Adipocyte (in vitro differentiated cells): ENCODE measurements at regions not wholly inside any gene's neighbourhood (a gene's known extent, or its start where the extent isn't known, plus 50 kb on each side); places are given as distances from the start of the nearest gene placed in this dataset.
A peak's percentile ranks its signal among the peaks of the same experiment; 100 is the strongest.
"Not testable (repeated sequence)": the region's sequence is repeated elsewhere in the genome, so short reads cannot be mapped to it uniquely, and the experiment has no call there.

Experiments
- DNase-seq: peaks from one replicate; pipeline ENCODE4 v3.0.0-alpha.2; 2015; ENCODE audit warnings: low read depth
- H3K27me3 ChIP-seq: replicated peaks from 2 replicates; pipeline ENCODE4 v1.7.0; 2013; ENCODE audit warnings: mild to moderate bottlenecking, low read length, moderate library complexity; ENCODE audit not compliant: control insufficient read depth, insufficient read depth
- H3K36me3 ChIP-seq: 2 replicates; pipeline ENCODE4 v1.7.0; 2013; ENCODE audit warnings: low read length, mild to moderate bottlenecking, moderate library complexity; ENCODE audit not compliant: control insufficient read depth, insufficient read depth, severe bottlenecking
- H3K4me1 ChIP-seq: 2 replicates; pipeline ENCODE4 v1.7.0; 2013; ENCODE audit warnings: mild to moderate bottlenecking, low read length, moderate library complexity; ENCODE audit not compliant: control insufficient read depth, insufficient read depth
- H3K4me3 ChIP-seq: 2 replicates; pipeline ENCODE4 v1.7.0; 2013; ENCODE audit warnings: mild to moderate bottlenecking, low read length, moderate library complexity
- H3K9ac ChIP-seq: 2 replicates; pipeline ENCODE4 v1.7.0; 2013; ENCODE audit warnings: mild to moderate bottlenecking, low read length, moderate library complexity
- H3K9me3 ChIP-seq: 2 replicates; pipeline ENCODE4 v1.7.0; 2013; ENCODE audit warnings: mild to moderate bottlenecking, low read length, moderate library complexity; ENCODE audit not compliant: control insufficient read depth

GRCh38 chr2:48194641-48195040, 119.8 kb upstream of the FOXN2 start:
- Histone ChIP-seq H3K27me3 (no peaks in the 10 kb centered on the region), H3K4me1 (peaks cover 27% of the 10 kb centered on the region), H3K9ac (no peak overlapping the region), H3K4me3 (no peak overlapping the region), H3K36me3 (no peaks in the 10 kb centered on the region), H3K9me3 (no peaks in the 10 kb centered on the region)
- DNase-seq = no peak

GRCh38 chr2:48195169-48195568, 119.3 kb upstream of the FOXN2 start:
- no peaks in the 10 kb centered on the region for H3K27me3 ChIP-seq
- peaks cover 27% of the 10 kb centered on the region for H3K4me1 ChIP-seq
- no peaks in the 10 kb centered on the region for H3K36me3 ChIP-seq
- no peak for DNase-seq
- no peak overlapping the region for H3K4me3 ChIP-seq
- no peak overlapping the region for H3K9ac ChIP-seq
- H3K9me3 ChIP-seq = no peaks in the 10 kb centered on the region

GRCh38 chr2:48197618-48198017, 116.9 kb upstream of the FOXN2 start:
- Histone ChIP-seq H3K9ac (no peak overlapping the region), H3K4me3 (no peak overlapping the region), H3K4me1 (peaks cover 27% of the 10 kb centered on the region), H3K9me3 (no peaks in the 10 kb centered on the region), H3K27me3 (no peaks in the 10 kb centered on the region), H3K36me3 (no peaks in the 10 kb centered on the region)
- DNase-seq = no peak

GRCh38 chr2:48198371-48198770, 116.1 kb upstream of the FOXN2 start:
- H3K27me3 ChIP-seq = no peaks in the 10 kb centered on the region
- DNase-seq = no peak
- H3K9me3 ChIP-seq = no peaks in the 10 kb centered on the region
- H3K9ac ChIP-seq = no peak overlapping the region
- H3K36me3 ChIP-seq = no peaks in the 10 kb centered on the region
- no peak overlapping the region for H3K4me3 ChIP-seq
- peaks cover 27% of the 10 kb centered on the region for H3K4me1 ChIP-seq

GRCh38 chr2:48199070-48199469, 115.4 kb upstream of the FOXN2 start:
- no peak for DNase-seq
- Histone ChIP-seq H3K9me3 (no peaks in the 10 kb centered on the region), H3K27me3 (no peaks in the 10 kb centered on the region), H3K36me3 (no peaks in the 10 kb centered on the region), H3K9ac (no peak overlapping the region), H3K4me3 (no peak overlapping the region), H3K4me1 (peaks cover 27% of the 10 kb centered on the region)

GRCh38 chr2:48200620-48201293, 113.7 kb upstream of the FOXN2 start:
- H3K36me3 ChIP-seq = no peaks in the 10 kb centered on the region
- H3K9me3 ChIP-seq = no peaks in the 10 kb centered on the region
- H3K27me3 ChIP-seq = no peaks in the 10 kb centered on the region
- no peak overlapping the region for H3K9ac ChIP-seq
- no peak for DNase-seq
- H3K4me3 ChIP-seq = no peak overlapping the region
- H3K4me1 ChIP-seq = peaks cover 27% of the 10 kb centered on the region

GRCh38 chr2:48201435-48201834, 113.0 kb upstream of the FOXN2 start:
- not testable (repeated sequence) for H3K4me3 ChIP-seq, H3K27me3 ChIP-seq

GRCh38 chr2:48202863-48203642, 111.4 kb upstream of the FOXN2 start:
- no peak overlapping the region for H3K4me3 ChIP-seq
- DNase-seq = no peak
- H3K4me1 ChIP-seq = peaks cover 6% of the 10 kb centered on the region
- H3K9ac ChIP-seq = no peak overlapping the region
- H3K9me3 ChIP-seq = no peaks in the 10 kb centered on the region
- H3K36me3 ChIP-seq = no peaks in the 10 kb centered on the region
- H3K27me3 ChIP-seq = no peaks in the 10 kb centered on the region

More at GRCh38 chr2:48201435-48201834, 113.0 kb upstream of the FOXN2 start:
- H3K9ac ChIP-seq, H3K9me3 ChIP-seq, H3K36me3 ChIP-seq, DNase-seq: not testable (repeated sequence)
- peaks cover 22% of the 10 kb centered on the region for H3K4me1 ChIP-seq

GRCh38 chr2:48203668-48204067, 110.8 kb upstream of the FOXN2 start:
- Histone ChIP-seq H3K4me1 (peaks cover 3% of the 10 kb centered on the region), H3K9ac (no peak overlapping the region), H3K27me3 (no peaks in the 10 kb centered on the region), H3K4me3 (no peak overlapping the region), H3K9me3 (no peaks in the 10 kb centered on the region), H3K36me3 (no peaks in the 10 kb centered on the region)
- DNase-seq = no peak

- H3K4me3 ChIP-seq = no peak overlapping the region
- H3K27me3 ChIP-seq = no peaks in the 10 kb centered on the region
- no peaks in the 10 kb centered on the region for H3K9me3 ChIP-seq
- DNase-seq = no peak
- H3K9ac ChIP-seq = no peak overlapping the region
- H3K4me1 ChIP-seq = peaks cover 12% of the 10 kb centered on the region
- H3K36me3 ChIP-seq = no peaks in the 10 kb centered on the region
Measured at GRCh38 chr2:48204750-48205136, 109.7 kb upstream of the FOXN2 start.

- Histone ChIP-seq H3K9ac (no peak overlapping the region), H3K4me3 (no peak overlapping the region), H3K4me1 (peaks cover 13% of the 10 kb centered on the region), H3K27me3 (no peaks in the 10 kb centered on the region), H3K9me3 (no peaks in the 10 kb centered on the region), H3K36me3 (no peaks in the 10 kb centered on the region)
- peak; percentile 11 for DNase-seq
Measured at GRCh38 chr2:48205137-48205798, 109.2 kb upstream of the FOXN2 start.
